A673 (cell line): ENCODE measurements at regions not wholly inside any gene's neighbourhood (a gene's known extent, or its start where the extent isn't known, plus 50 kb on each side); places are given as distances from the start of the nearest gene placed in this dataset.

ENCODE experiments used
- BruUV-seq: library from RNA; stranded (reverse); fragments of 400-500 nt; replicated peaks from 2 replicates; lab custom pipeline; 2021; lab: Mats Ljungman, UMichigan
- CTCF ChIA-PET: fragments of 300-600 bp; sonication (Branson Sonifier 250); formaldehyde crosslinking; loops from one replicate; lab custom pipeline; 2022; ENCODE audit warnings: antibody characterized with exemption; lab: Charles Lee
- POLR2A ChIA-PET: fragments of 300-600 bp; sonication (Branson Sonifier 250); formaldehyde crosslinking; loops from one replicate; lab custom pipeline; 2022; ENCODE audit warnings: antibody characterized with exemption; ENCODE audit not compliant: low non-redundant PET; lab: Charles Lee
- DNase-seq: peaks from one replicate; pipeline ENCODE4 v3.0.0-alpha.2; 2015; ENCODE audit warnings: low spot score
- H3K27ac ChIP-seq: fragments of 200-600 bp; sonication (generic); 2 replicates; pipeline ENCODE4 v1.5.1; 2016; ENCODE audit warnings: mixed run types, low read depth, mild to moderate bottlenecking, mixed read lengths, antibody characterized with exemption, low read length; ENCODE audit not compliant: poor library complexity, severe bottlenecking
- H3K27me3 ChIP-seq: fragments of 200-600 bp; sonication (generic); replicated peaks from 2 replicates; pipeline ENCODE4 v1.6.1; 2017; ENCODE audit warnings: mixed run types, low read depth, mild to moderate bottlenecking, mixed read lengths, antibody characterized with exemption, low read length; ENCODE audit not compliant: insufficient read depth, poor library complexity
- H3K36me3 ChIP-seq: fragments of 200-600 bp; sonication (generic); 2 replicates; pipeline ENCODE4 v1.6.1; 2016; ENCODE audit warnings: mixed run types, mild to moderate bottlenecking, mixed read lengths, antibody characterized with exemption, low read length; ENCODE audit not compliant: insufficient read depth, poor library complexity, severe bottlenecking
- H3K4me1 ChIP-seq: fragments of 200-600 bp; sonication (generic); 2 replicates; pipeline ENCODE4 v1.6.1; 2017; ENCODE audit warnings: mixed run types, mild to moderate bottlenecking, mixed read lengths, antibody characterized with exemption, low read length; ENCODE audit not compliant: insufficient read depth, poor library complexity, severe bottlenecking
- H3K4me3 ChIP-seq: fragments of 200-600 bp; sonication (generic); 2 replicates; pipeline ENCODE4 v1.5.1; 2016; ENCODE audit warnings: low read depth, mixed run types, mild to moderate bottlenecking, mixed read lengths, low read length; ENCODE audit not compliant: poor library complexity, severe bottlenecking
- H3K9me3 ChIP-seq: fragments of 200-600 bp; sonication (generic); 2 replicates; pipeline ENCODE4 v1.6.1; 2016; ENCODE audit warnings: mixed run types, low read depth, mild to moderate bottlenecking, mixed read lengths, antibody characterized with exemption, low read length; ENCODE audit not compliant: poor library complexity, severe bottlenecking
- CTCF ChIP-seq: fragments of 300-800, 200-600 bp; sonication (generic); conservative IDR thresholded peaks from 2 replicates; pipeline ENCODE4 v1.5.1; 2017; ENCODE audit warnings: low read depth, mild to moderate bottlenecking, antibody characterized with exemption, low read length, moderate library complexity, mixed read lengths
- EZH2 ChIP-seq: fragments of 200-600 bp; sonication (generic); IDR thresholded peaks from 2 replicates; pipeline ENCODE4 v1.6.1; 2017; ENCODE audit warnings: borderline replicate concordance, low read depth, mild to moderate bottlenecking, mixed read lengths, antibody characterized with exemption, low read length; ENCODE audit not compliant: poor library complexity, severe bottlenecking
- intact Hi-C: fragments of 100-400 bp; cut with micrococcal nuclease; formaldehyde crosslinking; loops from one replicate; pipeline ENCODE4 v1.10.0; 2022; ENCODE audit not compliant: unreplicated experiment

DNA sequence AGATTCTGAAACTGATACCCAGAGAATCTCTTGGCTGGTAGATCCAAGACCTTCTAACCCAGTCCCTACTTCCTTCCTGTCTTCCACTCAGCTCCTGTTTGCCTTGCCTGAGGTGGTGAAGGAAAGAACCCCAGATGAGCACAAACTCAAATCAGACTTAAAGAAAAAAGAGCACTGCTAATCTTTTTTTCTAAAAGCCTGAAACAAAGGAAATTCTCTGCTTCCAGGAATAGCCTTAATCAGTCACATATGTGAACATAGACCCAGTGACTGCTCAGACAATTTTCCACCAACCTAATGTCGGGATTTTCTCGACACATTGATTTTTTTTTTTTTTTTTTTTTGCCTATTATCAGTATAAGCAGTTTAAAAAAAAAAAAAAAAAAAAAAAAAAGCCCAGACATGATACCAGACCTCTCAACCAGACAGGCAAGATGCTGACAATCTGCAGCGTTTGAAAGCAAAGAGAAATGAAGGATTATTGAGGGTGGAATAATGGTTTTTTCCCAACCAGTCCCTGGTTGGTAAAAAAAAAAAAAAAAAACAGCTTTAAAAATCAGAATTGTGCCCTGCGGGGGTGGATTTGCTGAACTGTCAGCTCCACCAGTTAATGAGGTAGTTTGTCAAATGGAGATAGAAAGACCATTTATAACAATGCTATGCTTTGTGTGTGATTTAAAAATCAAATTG, 256.8 kb upstream of the RARB start:
- H3K9me3 ChIP-seq = peaks cover 8% of the 10 kb centered on the region
- no peak for TF ChIP-seq CTCF
- no peak for TF ChIP-seq EZH2
- no peaks in the 10 kb centered on the region for H3K27me3 ChIP-seq
- intact Hi-C loops = no loop called here
- ChIA-PET CTCF (no interaction called here), POLR2A (no interaction called here)
- H3K4me1 ChIP-seq = no peaks in the 10 kb centered on the region
- H3K36me3 ChIP-seq = no peaks in the 10 kb centered on the region
- DNase-seq = no peak
- no TSS peak for BruUV-seq
- H3K4me3 ChIP-seq = no peak overlapping the region
- no peak overlapping the region for H3K27ac ChIP-seq

- H3K27ac ChIP-seq = no peak overlapping the region
- intact Hi-C loops = no loop called here
- peaks cover 8% of the 10 kb centered on the region for H3K9me3 ChIP-seq
- no peaks in the 10 kb centered on the region for H3K4me1 ChIP-seq
- POLR2A ChIA-PET = no interaction called here
- DNase-seq = no peak
- H3K36me3 ChIP-seq = no peaks in the 10 kb centered on the region
- no TSS peak for BruUV-seq
- TF ChIP-seq EZH2 (no peak), CTCF (no peak)
- no peaks in the 10 kb centered on the region for H3K27me3 ChIP-seq
- no peak overlapping the region for H3K4me3 ChIP-seq
- CTCF ChIA-PET = no interaction called here
Observed at GRCh38 chr3:25171897-25172296, 256.2 kb upstream of the RARB start.

DNA sequence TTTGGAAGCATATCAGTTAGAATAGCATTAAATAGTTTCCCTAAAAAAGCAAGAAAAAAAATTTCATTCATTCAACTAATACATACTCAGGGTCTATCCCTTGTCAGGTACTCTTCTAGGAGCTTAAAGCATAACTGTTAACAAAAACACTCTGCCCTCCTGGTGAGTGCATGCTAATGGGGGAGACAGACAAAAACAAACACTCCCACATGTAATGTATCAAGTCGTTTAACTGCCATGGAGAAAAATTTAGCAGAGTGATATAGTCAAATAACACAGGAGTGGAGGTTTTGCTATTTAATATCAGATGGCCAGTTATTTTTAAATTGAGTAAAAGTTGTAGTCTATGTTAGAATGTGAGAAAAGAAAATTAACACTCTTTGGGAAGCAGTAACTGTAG, 254.5 kb upstream of the RARB start:
- peaks cover 7% of the 10 kb centered on the region for H3K9me3 ChIP-seq
- H3K4me3 ChIP-seq = no peak overlapping the region
- DNase-seq = no peak
- H3K27ac ChIP-seq = no peak overlapping the region
- ChIA-PET CTCF (no interaction called here), POLR2A (no interaction called here)
- H3K36me3 ChIP-seq = no peaks in the 10 kb centered on the region
- no TSS peak for BruUV-seq
- TF ChIP-seq EZH2 = no peak
- TF ChIP-seq CTCF = no peak
- no peaks in the 10 kb centered on the region for H3K4me1 ChIP-seq
- intact Hi-C loops = no loop called here
- H3K27me3 ChIP-seq = peaks cover 4% of the 10 kb centered on the region
